H1 (cell line): ENCODE measurements at regions not wholly inside any gene's neighbourhood (a gene's known extent, or its start where the extent isn't known, plus 50 kb on each side); places are given as distances from the start of the nearest gene placed in this dataset.

Source experiments
- CHD7 ChIP-seq: fragments of 300-600 bp; sonication (generic); IDR thresholded peaks from 2 replicates; pipeline ENCODE4 v1.7.1; 2012; ENCODE audit warnings: low read length, moderate library complexity, mild to moderate bottlenecking, inconsistent platforms; ENCODE audit not compliant: insufficient replicate concordance
- SIN3A ChIP-seq, 2 experiments: IDR thresholded peaks in 1 of 2; conservative IDR thresholded peaks in 1 of 2; 2 replicates each; pipeline ENCODE4 v1.6.1; 2011 to 2012; ENCODE audit warnings: low read length in 2 of 2, improper control_type of control experiment in 1 of 2, low read depth in 1 of 2, mild to moderate bottlenecking in 1 of 2
- TEAD4 ChIP-seq: IDR thresholded peaks from 2 replicates; pipeline ENCODE4 v1.6.1; 2012; ENCODE audit warnings: low read depth, low read length, inconsistent platforms, mixed read lengths

- TF ChIP-seq CHD7 (no peak), SIN3A (conservative IDR thresholded peaks at IDR 0.05 in 1 of 2, IDR thresholded peaks at IDR 0.05 in 1 of 2; ENCODE audit: low read depth in 1 of 2, low read length in 2 of 2) (no peak), TEAD4 (no peak)
Measured at GRCh38 chr17:12342161-12342560, 321.5 kb downstream of the MAP2K4 start (continued).
